GM23338 (cell line): ENCODE measurements at regions not wholly inside any gene's neighbourhood (a gene's known extent, or its start where the extent isn't known, plus 50 kb on each side); places are given as distances from the start of the nearest gene placed in this dataset.

Source experiments
- ATAC-seq: fragments of 200-7000 bp; cut with Tn5 transposase; 3 replicates; pipeline ENCODE4 v1.9.1; 2020
- DNase-seq: peaks from one replicate; pipeline ENCODE4 v3.0.0-alpha.2; 2015; ENCODE audit warnings: low spot score
- H2AFZ ChIP-seq: fragments of 200-600 bp; sonication (generic); 2 replicates; pipeline ENCODE4 v1.8.0; 2016; ENCODE audit warnings: antibody characterized with exemption, mild to moderate bottlenecking, moderate library complexity
- H3F3A ChIP-seq: fragments of 200-600 bp; sonication (generic); replicated peaks from 2 replicates; pipeline ENCODE4 v1.8.0; 2017; ENCODE audit warnings: antibody characterized with exemption, mixed run types, low read depth
- H3K27ac ChIP-seq: fragments of 200-600 bp; sonication (generic); 2 replicates; pipeline ENCODE4 v1.6.1; 2016; ENCODE audit warnings: low read depth
- H3K27me3 ChIP-seq: fragments of 200-600 bp; sonication (generic); 2 replicates; pipeline ENCODE4 v1.8.0; 2016; ENCODE audit warnings: mild to moderate bottlenecking, mixed run types, moderate library complexity; ENCODE audit not compliant: insufficient read depth
- H3K36me3 ChIP-seq: fragments of 200-600 bp; sonication (generic); 2 replicates; pipeline ENCODE4 v1.8.0; 2016; ENCODE audit warnings: mild to moderate bottlenecking; ENCODE audit not compliant: insufficient read depth
- H3K4me1 ChIP-seq: fragments of 200-600 bp; sonication (generic); 2 replicates; pipeline ENCODE4 v1.8.0; 2016; ENCODE audit warnings: mild to moderate bottlenecking, moderate library complexity; ENCODE audit not compliant: insufficient read depth
- H3K4me2 ChIP-seq: fragments of 200-600 bp; sonication (generic); 2 replicates; pipeline ENCODE4 v1.7.1; 2017; ENCODE audit warnings: mixed run types
- H3K4me3 ChIP-seq: fragments of 200-600 bp; sonication (generic); 2 replicates; pipeline ENCODE4 v1.6.1; 2016; ENCODE audit warnings: mixed run types
- H3K79me2 ChIP-seq: fragments of 200-600 bp; sonication (generic); replicated peaks from 2 replicates; pipeline ENCODE4 v1.8.0; 2017; ENCODE audit warnings: mild to moderate bottlenecking; ENCODE audit not compliant: insufficient read depth
- H3K9me2 ChIP-seq: fragments of 200-600 bp; sonication (generic); 2 replicates; pipeline ENCODE4 v1.8.0; 2017; ENCODE audit not compliant: insufficient read depth
- H4K20me1 ChIP-seq: fragments of 200-600 bp; sonication (generic); replicated peaks from 2 replicates; pipeline ENCODE4 v1.8.0; 2017; ENCODE audit warnings: mild to moderate bottlenecking; ENCODE audit not compliant: insufficient read depth
- H3K27ac Mint-ChIP-seq: 2 replicates; pipeline ENCODE4 v1.8.0; 2020; ENCODE audit warnings: inconsistent platforms, mild to moderate bottlenecking, moderate library complexity, mixed read lengths
- H3K27me3 Mint-ChIP-seq: 3 replicates; pipeline ENCODE4 v1.8.0; 2022; ENCODE audit warnings: low read depth, mild to moderate bottlenecking, moderate library complexity, mixed read lengths, inconsistent platforms; ENCODE audit not compliant: insufficient read depth, poor library complexity
- H3K36me3 Mint-ChIP-seq: 3 replicates; pipeline ENCODE4 v1.8.0; 2021; ENCODE audit warnings: low read depth, mild to moderate bottlenecking, inconsistent platforms, moderate library complexity, mixed read lengths
- H3K4me1 Mint-ChIP-seq: 3 replicates; pipeline ENCODE4 v1.8.0; 2020; ENCODE audit warnings: mild to moderate bottlenecking, inconsistent platforms, mixed read lengths
- H3K4me3 Mint-ChIP-seq: 3 replicates; pipeline ENCODE4 v1.8.0; 2021; ENCODE audit warnings: moderate library complexity, mild to moderate bottlenecking, inconsistent platforms, mixed read lengths
- H3K9me3 Mint-ChIP-seq: 3 replicates; pipeline ENCODE4 v1.8.0; 2020; ENCODE audit warnings: moderate library complexity, mild to moderate bottlenecking, inconsistent platforms, mixed read lengths
- CTCF ChIP-seq, 2 experiments: fragments of 200-600 bp in 1 of 2; sonication (generic) in 1 of 2; conservative IDR thresholded peaks; 2 replicates each; pipeline versions ENCODE4 v1.5.1 to v1.6.1; 2016 to 2017; ENCODE audit warnings: antibody characterized with exemption in 2 of 2, low read depth in 2 of 2, mild to moderate bottlenecking in 2 of 2, moderate library complexity in 1 of 2
- TF ChIP-seq, protein P1 (sequence below): fragments of 250-450 bp; sonication (Bioruptor Pico); IDR thresholded peaks from 2 replicates; pipeline ENCODE4 v1.5.0; 2020; ENCODE audit warnings: mild to moderate bottlenecking, moderate library complexity

- TF ChIP-seq, protein P1, sequence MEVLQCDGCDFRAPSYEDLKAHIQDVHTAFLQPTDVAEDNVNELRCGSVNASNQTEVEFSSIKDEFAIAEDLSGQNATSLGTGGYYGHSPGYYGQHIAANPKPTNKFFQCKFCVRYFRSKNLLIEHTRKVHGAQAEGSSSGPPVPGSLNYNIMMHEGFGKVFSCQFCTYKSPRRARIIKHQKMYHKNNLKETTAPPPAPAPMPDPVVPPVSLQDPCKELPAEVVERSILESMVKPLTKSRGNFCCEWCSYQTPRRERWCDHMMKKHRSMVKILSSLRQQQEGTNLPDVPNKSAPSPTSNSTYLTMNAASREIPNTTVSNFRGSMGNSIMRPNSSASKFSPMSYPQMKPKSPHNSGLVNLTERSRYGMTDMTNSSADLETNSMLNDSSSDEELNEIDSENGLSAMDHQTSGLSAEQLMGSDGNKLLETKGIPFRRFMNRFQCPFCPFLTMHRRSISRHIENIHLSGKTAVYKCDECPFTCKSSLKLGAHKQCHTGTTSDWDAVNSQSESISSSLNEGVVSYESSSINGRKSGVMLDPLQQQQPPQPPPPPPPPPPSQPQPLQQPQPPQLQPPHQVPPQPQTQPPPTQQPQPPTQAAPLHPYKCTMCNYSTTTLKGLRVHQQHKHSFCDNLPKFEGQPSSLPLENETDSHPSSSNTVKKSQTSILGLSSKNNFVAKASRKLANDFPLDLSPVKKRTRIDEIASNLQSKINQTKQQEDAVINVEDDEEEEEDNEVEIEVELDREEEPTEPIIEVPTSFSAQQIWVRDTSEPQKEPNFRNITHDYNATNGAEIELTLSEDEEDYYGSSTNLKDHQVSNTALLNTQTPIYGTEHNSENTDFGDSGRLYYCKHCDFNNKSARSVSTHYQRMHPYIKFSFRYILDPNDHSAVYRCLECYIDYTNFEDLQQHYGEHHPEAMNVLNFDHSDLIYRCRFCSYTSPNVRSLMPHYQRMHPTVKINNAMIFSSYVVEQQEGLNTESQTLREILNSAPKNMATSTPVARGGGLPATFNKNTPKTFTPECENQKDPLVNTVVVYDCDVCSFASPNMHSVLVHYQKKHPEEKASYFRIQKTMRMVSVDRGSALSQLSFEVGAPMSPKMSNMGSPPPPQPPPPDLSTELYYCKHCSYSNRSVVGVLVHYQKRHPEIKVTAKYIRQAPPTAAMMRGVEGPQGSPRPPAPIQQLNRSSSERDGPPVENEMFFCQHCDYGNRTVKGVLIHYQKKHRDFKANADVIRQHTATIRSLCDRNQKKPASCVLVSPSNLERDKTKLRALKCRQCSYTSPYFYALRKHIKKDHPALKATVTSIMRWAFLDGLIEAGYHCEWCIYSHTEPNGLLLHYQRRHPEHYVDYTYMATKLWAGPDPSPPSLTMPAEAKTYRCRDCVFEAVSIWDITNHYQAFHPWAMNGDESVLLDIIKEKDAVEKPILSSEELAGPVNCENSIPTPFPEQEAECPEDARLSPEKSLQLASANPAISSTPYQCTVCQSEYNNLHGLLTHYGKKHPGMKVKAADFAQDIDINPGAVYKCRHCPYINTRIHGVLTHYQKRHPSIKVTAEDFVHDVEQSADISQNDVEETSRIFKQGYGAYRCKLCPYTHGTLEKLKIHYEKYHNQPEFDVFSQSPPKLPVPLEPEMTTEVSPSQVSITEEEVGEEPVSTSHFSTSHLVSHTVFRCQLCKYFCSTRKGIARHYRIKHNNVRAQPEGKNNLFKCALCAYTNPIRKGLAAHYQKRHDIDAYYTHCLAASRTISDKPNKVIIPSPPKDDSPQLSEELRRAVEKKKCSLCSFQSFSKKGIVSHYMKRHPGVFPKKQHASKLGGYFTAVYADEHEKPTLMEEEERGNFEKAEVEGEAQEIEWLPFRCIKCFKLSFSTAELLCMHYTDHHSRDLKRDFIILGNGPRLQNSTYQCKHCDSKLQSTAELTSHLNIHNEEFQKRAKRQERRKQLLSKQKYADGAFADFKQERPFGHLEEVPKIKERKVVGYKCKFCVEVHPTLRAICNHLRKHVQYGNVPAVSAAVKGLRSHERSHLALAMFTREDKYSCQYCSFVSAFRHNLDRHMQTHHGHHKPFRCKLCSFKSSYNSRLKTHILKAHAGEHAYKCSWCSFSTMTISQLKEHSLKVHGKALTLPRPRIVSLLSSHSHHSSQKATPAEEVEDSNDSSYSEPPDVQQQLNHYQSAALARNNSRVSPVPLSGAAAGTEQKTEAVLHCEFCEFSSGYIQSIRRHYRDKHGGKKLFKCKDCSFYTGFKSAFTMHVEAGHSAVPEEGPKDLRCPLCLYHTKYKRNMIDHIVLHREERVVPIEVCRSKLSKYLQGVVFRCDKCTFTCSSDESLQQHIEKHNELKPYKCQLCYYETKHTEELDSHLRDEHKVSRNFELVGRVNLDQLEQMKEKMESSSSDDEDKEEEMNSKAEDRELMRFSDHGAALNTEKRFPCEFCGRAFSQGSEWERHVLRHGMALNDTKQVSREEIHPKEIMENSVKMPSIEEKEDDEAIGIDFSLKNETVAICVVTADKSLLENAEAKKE: no peak
These were observed 1097.2 kb downstream of the BCL11A start (continued) for GRCh38 chr2:59456285-59456684.

GRCh38 chr2:59449274-59449673, 1104.2 kb downstream of the BCL11A start:
- Mint-ChIP-seq H3K27me3 (peaks cover 2% of the 10 kb centered on the region), H3K36me3 (no peaks in the 10 kb centered on the region), H3K9me3 (no peaks in the 10 kb centered on the region; the same call in 2 of the 3 replicates), H3K4me3 (no peak overlapping the region), H3K4me1 (no peaks in the 10 kb centered on the region), H3K27ac (no peak overlapping the region)
- peak; percentile 42 for DNase-seq
- ATAC-seq: peak; percentile 40; the same call in 2 of the 3 replicates
- Histone ChIP-seq H4K20me1 (no peaks in the 10 kb centered on the region), H3K27ac (no peak overlapping the region), H3K36me3 (no peaks in the 10 kb centered on the region), H3K79me2 (no peaks in the 10 kb centered on the region), H3K4me3 (no peak overlapping the region), H3K4me2 (no peak overlapping the region), H3F3A (no peaks in the 10 kb centered on the region), H2AFZ (no peak overlapping the region), H3K9me2 (no peaks in the 10 kb centered on the region), H3K4me1 (no peaks in the 10 kb centered on the region), H3K27me3 (no peaks in the 10 kb centered on the region)
- TF ChIP-seq CTCF (conservative IDR thresholded peaks at IDR 0.05; ENCODE audit: low read depth in 2 of 2): peak; percentile 7 to 52; a peak in 2 of 4 replicates
- TF ChIP-seq, protein P1: no peak
